Natural killer cell (primary cell): ENCODE measurements at regions not wholly inside any gene's neighbourhood (a gene's known extent, or its start where the extent isn't known, plus 50 kb on each side); places are given as distances from the start of the nearest gene placed in this dataset.

Source experiments
- ATAC-seq, 3 donors: fragments of 150-1000 bp in 2 of 3; fragments of 200-7000 bp in 1 of 3; cut with Tn5 transposase; 1 replicate in 1 of 3; 2 replicates in 2 of 3; pipeline ENCODE4 v1.10.0; 2021; ENCODE audit warnings: mild to moderate bottlenecking in 2 of 3, moderate library complexity in 2 of 3
- DNase-seq, 2 donors: peaks; one replicate each; pipeline versions ENCODE4 v3.0.0 to v3.0.0-alpha.2; 2013 to 2021; ENCODE audit warnings: mixed read lengths in 1 of 2
- H3K27ac ChIP-seq: one replicate; pipeline ENCODE4 v1.5.1; 2013; ENCODE audit warnings: mild to moderate bottlenecking, low read length
- H3K27me3 ChIP-seq: one replicate; pipeline ENCODE4 v1.6.1; 2013; ENCODE audit warnings: low read length; ENCODE audit not compliant: control insufficient read depth, insufficient read depth
- H3K36me3 ChIP-seq: one replicate; pipeline ENCODE4 v1.6.1; 2013; ENCODE audit warnings: low read length; ENCODE audit not compliant: control insufficient read depth, insufficient read depth
- H3K4me1 ChIP-seq: one replicate; pipeline ENCODE4 v1.6.1; 2013; ENCODE audit warnings: low read length; ENCODE audit not compliant: control insufficient read depth, insufficient read depth
- H3K4me3 ChIP-seq: one replicate; pipeline ENCODE4 v1.5.1; 2013; ENCODE audit warnings: low read length
- H3K9me3 ChIP-seq: one replicate; pipeline ENCODE4 v1.6.1; 2013; ENCODE audit warnings: low read length; ENCODE audit not compliant: control insufficient read depth, insufficient read depth
- H3K27ac Mint-ChIP-seq, 2 donors: one replicate each; pipeline ENCODE4 v1.8.0; 2022; ENCODE audit warnings: mild to moderate bottlenecking in 2 of 2, mixed read lengths in 2 of 2, moderate library complexity in 1 of 2
- H3K27me3 Mint-ChIP-seq, 2 donors: one replicate each; pipeline ENCODE4 v1.8.0; 2022; ENCODE audit warnings: low read depth in 2 of 2, mixed read lengths in 2 of 2
- H3K36me3 Mint-ChIP-seq: one replicate; pipeline ENCODE4 v1.8.0; 2022; ENCODE audit warnings: mixed read lengths
- H3K4me1 Mint-ChIP-seq, 2 donors: one replicate each; pipeline ENCODE4 v1.8.0; 2022; ENCODE audit warnings: mixed read lengths in 2 of 2
- H3K4me3 Mint-ChIP-seq: one replicate; pipeline ENCODE4 v1.8.0; 2022; ENCODE audit warnings: mild to moderate bottlenecking, moderate library complexity, mixed read lengths
- H3K9me3 Mint-ChIP-seq, 2 donors: one replicate each; pipeline ENCODE4 v1.8.0; 2022; ENCODE audit warnings: mixed read lengths in 2 of 2
- WGBS: methylation state at CpG from one replicate; pipeline ENCODE4 v1.1.7; 2013; ENCODE audit warnings: missing lambda C conversion rate; ENCODE audit not compliant: insufficient coverage; 5-methylcytosine and 5-hydroxymethylcytosine counted together
- intact Hi-C: fragments of 100-400 bp; cut with micrococcal nuclease; formaldehyde crosslinking; loops from one replicate; pipeline ENCODE4 v1.14.2; 2022
- TF ChIP-seq, protein P1 (sequence below): fragments of 200-600 bp; IDR thresholded peaks from one replicate; pipeline ENCODE4 v1.8.0; 2022; ENCODE audit warnings: antibody characterized with exemption

DNA sequence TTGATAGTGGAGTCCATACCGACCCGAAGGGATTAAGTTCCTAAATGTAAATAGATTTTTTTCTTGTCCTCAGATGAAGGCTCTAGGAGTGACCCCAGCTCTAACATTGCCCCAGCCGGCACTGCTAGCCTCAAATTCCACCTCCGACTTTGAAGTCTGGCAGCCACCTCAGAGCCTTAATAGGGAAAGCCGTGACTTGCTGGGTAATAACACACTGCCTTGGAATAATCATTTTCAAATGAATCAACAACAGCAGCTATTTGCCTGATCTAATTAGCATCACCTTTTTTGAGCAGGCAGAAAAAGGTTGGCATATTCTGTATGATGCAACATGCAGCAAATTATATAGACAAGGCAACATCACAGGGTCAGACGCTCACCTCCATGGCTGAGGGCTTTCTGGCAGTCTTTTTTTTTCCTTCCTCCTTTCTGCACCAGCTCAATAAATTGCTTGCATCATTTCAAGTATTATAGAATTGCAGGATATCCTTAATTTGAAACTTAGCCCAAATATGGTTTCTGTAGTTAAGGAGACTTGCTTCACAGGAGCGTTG is 276.5 kb upstream of the ATP5MC3 start:
- ATAC-seq (no peak), DNase-seq (no peak)
- Histone ChIP-seq H3K27ac (no peak overlapping the region), H3K36me3 (no peaks in the 10 kb centered on the region), H3K4me1 (no peaks in the 10 kb centered on the region), H3K27me3 (no peaks in the 10 kb centered on the region), H3K4me3 (no peak overlapping the region), H3K9me3 (no peaks in the 10 kb centered on the region)
- Mint-ChIP-seq H3K9me3 (peaks cover 0 to 2% of the 10 kb centered on the region in 2 donors), H3K36me3 (no peaks in the 10 kb centered on the region), H3K4me3 (no peak overlapping the region), H3K27me3 (peaks cover 0 to 9% of the 10 kb centered on the region in 2 donors), H3K4me1 (no peaks in the 10 kb centered on the region), H3K27ac (no peak overlapping the region)
- TF ChIP-seq, protein P1, sequence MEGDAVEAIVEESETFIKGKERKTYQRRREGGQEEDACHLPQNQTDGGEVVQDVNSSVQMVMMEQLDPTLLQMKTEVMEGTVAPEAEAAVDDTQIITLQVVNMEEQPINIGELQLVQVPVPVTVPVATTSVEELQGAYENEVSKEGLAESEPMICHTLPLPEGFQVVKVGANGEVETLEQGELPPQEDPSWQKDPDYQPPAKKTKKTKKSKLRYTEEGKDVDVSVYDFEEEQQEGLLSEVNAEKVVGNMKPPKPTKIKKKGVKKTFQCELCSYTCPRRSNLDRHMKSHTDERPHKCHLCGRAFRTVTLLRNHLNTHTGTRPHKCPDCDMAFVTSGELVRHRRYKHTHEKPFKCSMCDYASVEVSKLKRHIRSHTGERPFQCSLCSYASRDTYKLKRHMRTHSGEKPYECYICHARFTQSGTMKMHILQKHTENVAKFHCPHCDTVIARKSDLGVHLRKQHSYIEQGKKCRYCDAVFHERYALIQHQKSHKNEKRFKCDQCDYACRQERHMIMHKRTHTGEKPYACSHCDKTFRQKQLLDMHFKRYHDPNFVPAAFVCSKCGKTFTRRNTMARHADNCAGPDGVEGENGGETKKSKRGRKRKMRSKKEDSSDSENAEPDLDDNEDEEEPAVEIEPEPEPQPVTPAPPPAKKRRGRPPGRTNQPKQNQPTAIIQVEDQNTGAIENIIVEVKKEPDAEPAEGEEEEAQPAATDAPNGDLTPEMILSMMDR, result no peak
- WGBS, result 69% methylated on average over 7 of the region's 7 CpGs
- intact Hi-C loops, result no loop called here

GRCh38 chr2:175454953-175455389 is 273.5 kb upstream of the ATP5MC3 start:
- TF ChIP-seq, protein P1, result no peak
- DNase-seq (no peak), ATAC-seq (no peak)
- no peaks in the 10 kb centered on the region for H3K4me1 Mint-ChIP-seq
- intact Hi-C loops, result no loop called here
- 96% methylated on average over 4 of the region's 4 CpGs for WGBS
- Histone ChIP-seq H3K36me3 (no peaks in the 10 kb centered on the region), H3K4me1 (no peaks in the 10 kb centered on the region), H3K27me3 (no peaks in the 10 kb centered on the region), H3K27ac (no peak overlapping the region), H3K4me3 (no peak overlapping the region), H3K9me3 (no peaks in the 10 kb centered on the region)
- no peak overlapping the region for H3K4me3 Mint-ChIP-seq
- no peaks in the 10 kb centered on the region for H3K9me3 Mint-ChIP-seq
- peaks cover 0 to 8% of the 10 kb centered on the region in 2 donors for H3K27me3 Mint-ChIP-seq
- no peaks in the 10 kb centered on the region for H3K36me3 Mint-ChIP-seq
- no peak overlapping the region for H3K27ac Mint-ChIP-seq

DNA sequence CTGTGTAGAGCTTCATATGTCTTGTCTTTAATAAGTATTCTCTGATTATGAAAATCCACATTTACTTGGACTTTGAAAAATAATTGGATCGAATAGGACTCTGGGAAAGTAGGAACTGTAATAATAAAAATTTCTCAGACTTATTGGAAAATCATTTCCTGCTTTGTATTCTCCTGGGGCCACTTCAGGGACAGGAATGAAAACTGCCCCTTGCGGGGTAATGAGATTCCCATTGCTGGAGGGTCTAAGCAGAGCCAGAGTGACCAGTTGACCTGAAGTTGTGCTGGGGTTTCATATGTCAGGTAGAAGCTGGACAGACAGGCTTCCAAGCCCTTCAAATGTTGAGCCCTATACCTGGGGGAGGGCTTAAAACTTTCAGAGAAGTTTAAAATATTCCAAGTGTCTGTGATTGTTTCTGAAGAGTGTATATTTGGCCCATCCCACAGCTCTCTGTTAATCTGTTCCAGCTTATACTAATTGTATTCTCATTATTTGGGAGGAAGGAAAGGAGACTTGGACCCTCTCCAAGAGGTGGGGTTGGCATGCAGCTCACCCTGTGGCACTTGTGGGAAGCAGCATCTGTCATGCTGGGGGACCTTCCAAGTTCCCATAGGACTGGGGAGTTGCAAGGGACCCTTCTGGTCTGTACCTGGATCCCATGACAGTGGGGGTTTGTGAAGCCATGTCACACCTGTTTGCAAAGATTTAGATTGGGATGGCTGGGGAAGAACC is 268.7 kb upstream of the ATP5MC3 start:
- peaks cover 0 to 10% of the 10 kb centered on the region in 2 donors for H3K27me3 Mint-ChIP-seq
- TF ChIP-seq, protein P1, result no peak
- WGBS, result 88% methylated on average over 2 of the region's 2 CpGs
- H3K4me3 Mint-ChIP-seq, result no peak overlapping the region
- no peak overlapping the region for H3K4me3 ChIP-seq
- no peaks in the 10 kb centered on the region for H3K36me3 Mint-ChIP-seq
- no peaks in the 10 kb centered on the region for H3K9me3 ChIP-seq
- H3K4me1 Mint-ChIP-seq, result no peaks in the 10 kb centered on the region
- no peak overlapping the region for H3K27ac ChIP-seq
- no peaks in the 10 kb centered on the region for H3K9me3 Mint-ChIP-seq
- H3K36me3 ChIP-seq, result no peaks in the 10 kb centered on the region
- ATAC-seq, result no peak
- no peak for DNase-seq
- intact Hi-C loops, result no loop called here
- no peak overlapping the region for H3K27ac Mint-ChIP-seq
- H3K4me1 ChIP-seq, result no peaks in the 10 kb centered on the region
- H3K27me3 ChIP-seq, result no peaks in the 10 kb centered on the region

- no peak overlapping the region for H3K4me3 ChIP-seq
- intact Hi-C loops, result no loop called here
- H3K4me1 Mint-ChIP-seq, result no peaks in the 10 kb centered on the region
- H3K27me3 ChIP-seq, result no peaks in the 10 kb centered on the region
- no peak overlapping the region for H3K4me3 Mint-ChIP-seq
- no peaks in the 10 kb centered on the region for H3K4me1 ChIP-seq
- H3K9me3 Mint-ChIP-seq, result no peaks in the 10 kb centered on the region
- no peaks in the 10 kb centered on the region for H3K36me3 ChIP-seq
- TF ChIP-seq, protein P1, result no peak
- H3K9me3 ChIP-seq, result no peaks in the 10 kb centered on the region
- no peak overlapping the region for H3K27ac ChIP-seq
- no peak for DNase-seq
- H3K27ac Mint-ChIP-seq, result no peak overlapping the region
- H3K36me3 Mint-ChIP-seq, result no peaks in the 10 kb centered on the region
- H3K27me3 Mint-ChIP-seq, result peaks cover 0 to 10% of the 10 kb centered on the region in 2 donors
- no peak for ATAC-seq
These were observed 268.1 kb upstream of the ATP5MC3 start for GRCh38 chr2:175449616-175450015.
